ENCODE measurements at regions not wholly inside any gene's neighbourhood (a gene's known extent, or its start where the extent isn't known, plus 50 kb on each side); places are given as distances from the start of the nearest gene placed in this dataset.

DNA sequence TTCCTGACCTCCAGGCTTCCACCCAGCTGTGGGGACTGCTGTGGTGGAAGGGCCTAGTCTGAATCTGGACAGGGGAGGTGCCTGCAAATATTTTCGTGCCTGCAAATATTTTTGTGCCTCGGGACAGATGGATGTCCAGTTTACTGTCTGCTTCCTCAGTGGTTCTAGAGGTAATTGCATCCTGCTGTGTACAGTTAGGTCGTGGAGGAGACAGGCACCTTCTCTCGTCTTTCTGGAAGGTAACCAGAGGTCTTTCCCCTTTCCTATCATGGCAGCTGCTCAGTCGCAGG, 53.8 kb upstream of the TINAGL1 start:
- peak overlapping the region in 1 of 4 donors; percentile 39 for H3K27ac ChIP-seq

GRCh38 chr1:31523012-31523411, 53.3 kb upstream of the TINAGL1 start:
- 0 to 14% methylated on average over 1 of the region's 1 CpG for WGBS, 2 donors
- Histone ChIP-seq H3K27ac (peak overlapping the region; percentile 5 to 71 (median 46)), H3K36me3 (no peaks in the 10 kb centered on the region), H3K27me3 (no peaks in the 10 kb centered on the region), H3K4me3 (no peak overlapping the region), H3K9me3 (no peaks in the 10 kb centered on the region), H3K4me1 (peaks cover 4 to 42% (median 5%) of the 10 kb centered on the region in 3 donors)
- intact Hi-C loops (cut with DNase I): no loop called here
- no peak for TF ChIP-seq POLR2A (IDR thresholded peaks at IDR 0.05)
- TF ChIP-seq CTCF (IDR thresholded peaks at IDR 0.05): no peak
- DNase-seq: no peak

More for the DNA sequence above, 53.8 kb upstream of the TINAGL1 start:
- H3K4me1 ChIP-seq: peaks cover 4 to 42% (median 5%) of the 10 kb centered on the region in 3 donors
- H3K4me3 ChIP-seq: no peak overlapping the region
- DNase-seq: no peak
- no peaks in the 10 kb centered on the region for H3K27me3 ChIP-seq
- H3K9me3 ChIP-seq: no peaks in the 10 kb centered on the region
- TF ChIP-seq CTCF (IDR thresholded peaks at IDR 0.05) (no peak), POLR2A (IDR thresholded peaks at IDR 0.05) (no peak)
- intact Hi-C loops (cut with DNase I): no loop called here
- no peaks in the 10 kb centered on the region for H3K36me3 ChIP-seq
- 70 to 81% methylated on average over 3 to 4 of the region's 5 CpGs for WGBS, 2 donors

GRCh38 chr1:31523769-31524168, 52.5 kb upstream of the TINAGL1 start:
- Histone ChIP-seq H3K27ac (peak overlapping the region; percentile 5 to 71 (median 52)), H3K9me3 (no peaks in the 10 kb centered on the region), H3K4me3 (no peak overlapping the region), H3K36me3 (no peaks in the 10 kb centered on the region), H3K4me1 (peaks cover 4 to 42% (median 5%) of the 10 kb centered on the region in 3 donors), H3K27me3 (no peaks in the 10 kb centered on the region)
- 20 to 49% methylated on average over 1 to 5 of the region's 5 CpGs for WGBS, 2 donors
- no peak for DNase-seq
- intact Hi-C loops (cut with DNase I): no loop called here
- TF ChIP-seq CTCF (IDR thresholded peaks at IDR 0.05): no peak
- no peak for TF ChIP-seq POLR2A (IDR thresholded peaks at IDR 0.05)

DNA sequence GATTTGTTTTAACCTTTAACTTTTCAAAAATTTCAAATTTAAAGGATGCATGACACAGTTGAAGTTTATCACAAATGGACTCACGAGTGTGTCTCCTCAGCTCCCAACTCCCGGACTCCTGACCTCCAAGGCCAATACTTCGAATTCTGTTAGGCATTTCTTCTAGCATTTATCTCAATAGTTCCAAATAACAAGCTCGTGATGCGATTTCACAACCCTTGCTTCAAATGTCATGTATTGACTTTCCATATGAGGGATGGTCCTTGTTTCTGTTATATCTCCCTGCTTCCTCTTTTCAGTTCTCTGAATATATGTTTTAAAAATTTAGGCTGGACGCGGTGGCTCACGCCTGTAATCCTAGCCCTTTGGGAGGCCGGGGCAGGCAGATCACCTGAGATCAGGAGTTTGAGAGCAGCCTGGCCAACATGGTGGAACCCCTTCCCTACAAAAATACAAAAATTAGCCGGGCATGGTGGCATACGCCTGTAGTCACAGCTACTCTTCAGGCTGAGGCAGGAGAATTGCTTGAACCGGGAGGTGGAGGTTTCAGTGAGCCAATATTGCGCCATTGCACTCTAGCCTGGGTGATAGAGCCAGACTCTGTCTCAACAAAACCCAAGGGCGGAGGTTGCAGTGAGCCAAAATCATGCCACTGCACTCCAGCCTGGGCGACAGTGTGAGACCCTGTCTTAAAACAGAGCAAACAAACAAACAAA, 52.0 kb upstream of the TINAGL1 start:
- Histone ChIP-seq H3K4me3 (no peak overlapping the region), H3K36me3 (no peaks in the 10 kb centered on the region), H3K27me3 (no peaks in the 10 kb centered on the region), H3K27ac (peak overlapping the region; percentile 5 to 71 (median 52)), H3K4me1 (peaks cover 4 to 42% (median 5%) of the 10 kb centered on the region in 3 donors), H3K9me3 (no peaks in the 10 kb centered on the region)
- intact Hi-C loops (cut with DNase I): no loop called here
- TF ChIP-seq POLR2A (IDR thresholded peaks at IDR 0.05) (no peak), CTCF (IDR thresholded peaks at IDR 0.05) (no peak)
- 61 to 70% methylated on average over 13 to 15 of the region's 15 CpGs for WGBS, 2 donors
- DNase-seq: no peak

Small RNA genes lying in the stretch of these regions (small RNA-seq; reads per million reads assigned to genes)
- gene RF00019 (0 reads per million in 4 donors), gene RNU6-40P (0 to 0.30 (median 0.04) reads per million in 4 donors)

All from esophagus squamous epithelium (tissue), 5 donors.